ENCODE measurements at regions not wholly inside any gene's neighbourhood (a gene's known extent, or its start where the extent isn't known, plus 50 kb on each side); places are given as distances from the start of the nearest gene placed in this dataset.

DNA sequence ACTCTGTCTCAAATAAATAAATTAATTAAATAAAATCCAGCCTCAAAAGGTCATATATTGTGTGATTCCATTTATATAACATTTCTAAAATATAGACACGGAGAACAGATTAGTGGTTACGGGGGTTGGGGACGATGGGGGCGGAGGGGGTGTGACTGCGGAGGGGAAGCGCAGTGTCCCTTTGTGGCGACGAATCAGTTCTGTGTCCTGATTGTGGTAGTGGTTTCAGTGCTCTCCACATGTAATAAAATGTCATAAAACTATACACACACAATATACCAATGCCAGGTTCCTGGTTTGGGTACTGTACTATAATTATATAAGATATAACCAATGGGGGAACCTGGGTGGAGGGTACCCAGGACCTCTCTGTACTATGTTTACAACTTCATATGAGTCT is 186.4 kb downstream of the ANAPC1 start:
- TF ChIP-seq EZH2 (IDR thresholded peaks at IDR 0.05; ENCODE audit: low read length, missing control alignments), result no peak
- TF ChIP-seq, protein P1, sequence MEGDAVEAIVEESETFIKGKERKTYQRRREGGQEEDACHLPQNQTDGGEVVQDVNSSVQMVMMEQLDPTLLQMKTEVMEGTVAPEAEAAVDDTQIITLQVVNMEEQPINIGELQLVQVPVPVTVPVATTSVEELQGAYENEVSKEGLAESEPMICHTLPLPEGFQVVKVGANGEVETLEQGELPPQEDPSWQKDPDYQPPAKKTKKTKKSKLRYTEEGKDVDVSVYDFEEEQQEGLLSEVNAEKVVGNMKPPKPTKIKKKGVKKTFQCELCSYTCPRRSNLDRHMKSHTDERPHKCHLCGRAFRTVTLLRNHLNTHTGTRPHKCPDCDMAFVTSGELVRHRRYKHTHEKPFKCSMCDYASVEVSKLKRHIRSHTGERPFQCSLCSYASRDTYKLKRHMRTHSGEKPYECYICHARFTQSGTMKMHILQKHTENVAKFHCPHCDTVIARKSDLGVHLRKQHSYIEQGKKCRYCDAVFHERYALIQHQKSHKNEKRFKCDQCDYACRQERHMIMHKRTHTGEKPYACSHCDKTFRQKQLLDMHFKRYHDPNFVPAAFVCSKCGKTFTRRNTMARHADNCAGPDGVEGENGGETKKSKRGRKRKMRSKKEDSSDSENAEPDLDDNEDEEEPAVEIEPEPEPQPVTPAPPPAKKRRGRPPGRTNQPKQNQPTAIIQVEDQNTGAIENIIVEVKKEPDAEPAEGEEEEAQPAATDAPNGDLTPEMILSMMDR (conservative IDR thresholded peaks at IDR 0.05 in 1 of 2, IDR thresholded peaks at IDR 0.05 in 1 of 2; ENCODE audit: low read depth in 1 of 2, low read length in 2 of 2), result no peak
